IMR-90 (cell line): ENCODE measurements at regions not wholly inside any gene's neighbourhood (a gene's known extent, or its start where the extent isn't known, plus 50 kb on each side); places are given as distances from the start of the nearest gene placed in this dataset.

Source experiments
- ATAC-seq: fragments of 200-7000 bp; cut with Tn5 transposase; 2 replicates; pipeline ENCODE4 v1.9.1; 2020; ENCODE audit warnings: low read depth, mild to moderate bottlenecking, moderate library complexity
- BruUV-seq: library from RNA; stranded (reverse); fragments of 400-500 nt; replicated peaks from 2 replicates; lab custom pipeline; 2021; lab: Mats Ljungman, UMichigan
- CTCF ChIA-PET: fragments of 300-600 bp; formaldehyde crosslinking; extraction: SDS; loops from one replicate; lab custom pipeline; 2021; ENCODE audit warnings: antibody characterized with exemption; lab: Yijun Ruan, JAX
- POLR2A ChIA-PET: fragments of 300-600 bp; sonication (Branson Sonifier 250); formaldehyde crosslinking; loops from one replicate; lab custom pipeline; 2022; ENCODE audit warnings: antibody characterized with exemption; ENCODE audit not compliant: unreplicated experiment; lab: Charles Lee
- DNase-seq: peaks from one replicate; pipeline ENCODE4 v3.0.0; 2013
- H2AFZ ChIP-seq: replicated peaks from 2 replicates; pipeline ENCODE3; 2013; ENCODE audit warnings: low read length, mild to moderate bottlenecking; ENCODE audit not compliant: poor library complexity
- H2AK5ac ChIP-seq: 2 replicates; pipeline ENCODE4 v1.6.1; 2013; ENCODE audit warnings: low read depth, low read length, inconsistent platforms
- H2AK9ac ChIP-seq: replicated peaks from 2 replicates; pipeline ENCODE3; 2013; ENCODE audit warnings: mild to moderate bottlenecking, low read depth, low read length, moderate library complexity; ENCODE audit not compliant: poor library complexity
- H2BK120ac ChIP-seq: 2 replicates; pipeline ENCODE4 v1.6.1; 2013; ENCODE audit warnings: low read depth, low read length, inconsistent platforms
- H2BK15ac ChIP-seq: 3 replicates; pipeline ENCODE4 v1.6.1; 2013; ENCODE audit warnings: low read depth, low read length, inconsistent platforms
- H2BK20ac ChIP-seq: 2 replicates; pipeline ENCODE4 v1.6.1; 2013; ENCODE audit warnings: low read depth, mild to moderate bottlenecking, inconsistent platforms, low read length, moderate library complexity
- H2BK5ac ChIP-seq: 2 replicates; pipeline ENCODE4 v1.6.1; 2013; ENCODE audit warnings: mild to moderate bottlenecking, low read depth, low read length, inconsistent platforms; ENCODE audit not compliant: poor library complexity, severe bottlenecking
- H3K14ac ChIP-seq: replicated peaks from 2 replicates; pipeline ENCODE4 v1.6.1; 2013; ENCODE audit warnings: low read depth, low read length, inconsistent platforms
- H3K18ac ChIP-seq: 2 replicates; pipeline ENCODE4 v1.6.1; 2013; ENCODE audit warnings: low read depth, low read length, control low read depth
- H3K23ac ChIP-seq: 2 replicates; pipeline ENCODE4 v1.6.1; 2013; ENCODE audit warnings: low read depth, low read length, inconsistent platforms
- H3K27ac ChIP-seq: 2 replicates; pipeline ENCODE4 v1.5.1; 2013; ENCODE audit warnings: mild to moderate bottlenecking, control low read depth, low read length; ENCODE audit not compliant: insufficient read depth
- H3K27me3 ChIP-seq: 2 replicates; pipeline ENCODE4 v1.6.1; 2013; ENCODE audit warnings: low read length; ENCODE audit not compliant: control insufficient read depth, insufficient read depth
- H3K36me3 ChIP-seq: 2 replicates; pipeline ENCODE4 v1.6.1; 2013; ENCODE audit warnings: low read length, mixed read lengths; ENCODE audit not compliant: control insufficient read depth, insufficient read depth
- H3K4ac ChIP-seq: 2 replicates; pipeline ENCODE4 v1.6.1; 2013; ENCODE audit warnings: low read depth, low read length, inconsistent platforms
- H3K4me1 ChIP-seq: 2 replicates; pipeline ENCODE4 v1.6.1; 2013; ENCODE audit warnings: low read length, mixed read lengths; ENCODE audit not compliant: control insufficient read depth, insufficient read depth
- H3K4me2 ChIP-seq: 2 replicates; pipeline ENCODE4 v1.6.1; 2013; ENCODE audit warnings: low read depth, mild to moderate bottlenecking, control low read depth, low read length, moderate library complexity
- H3K4me3 ChIP-seq: 2 replicates; pipeline ENCODE4 v1.5.1; 2013; ENCODE audit warnings: low read depth, mild to moderate bottlenecking, control low read depth, low read length, moderate library complexity; ENCODE audit not compliant: insufficient read depth
- H3K56ac ChIP-seq: 2 replicates; pipeline ENCODE4 v1.6.1; 2013; ENCODE audit warnings: low read length, inconsistent platforms; ENCODE audit not compliant: insufficient read depth; ENCODE audit errors: extremely low read depth
- H3K79me1 ChIP-seq, 2 experiments: 2 replicates each; pipeline ENCODE4 v1.6.1; 2013; ENCODE audit warnings: low read length in 2 of 2, inconsistent platforms in 1 of 2, low read depth in 1 of 2
- H3K9ac ChIP-seq: 2 replicates; pipeline ENCODE4 v1.6.1; 2013; ENCODE audit warnings: low read depth, low read length, control low read depth
- H3K9me1 ChIP-seq: 2 replicates; pipeline ENCODE4 v1.6.1; 2013; ENCODE audit warnings: low read length, inconsistent platforms; ENCODE audit not compliant: insufficient read depth
- H3K9me3 ChIP-seq: 2 replicates; pipeline ENCODE4 v1.6.1; 2013; ENCODE audit warnings: low read length; ENCODE audit not compliant: control insufficient read depth, insufficient read depth
- H4K20me1 ChIP-seq: 2 replicates; pipeline ENCODE4 v1.6.1; 2013; ENCODE audit warnings: low read length, inconsistent platforms; ENCODE audit not compliant: insufficient read depth
- H4K5ac ChIP-seq: 2 replicates; pipeline ENCODE4 v1.6.1; 2013; ENCODE audit warnings: mild to moderate bottlenecking, low read depth, low read length, control low read depth
- H4K8ac ChIP-seq, 2 experiments: 2 replicates each; pipeline ENCODE4 v1.6.1; 2013; ENCODE audit warnings: low read depth in 2 of 2, low read length in 2 of 2, control low read depth in 1 of 2, inconsistent platforms in 1 of 2
- H4K91ac ChIP-seq: 2 replicates; pipeline ENCODE4 v1.6.1; 2013; ENCODE audit warnings: low read depth, low read length, inconsistent platforms; ENCODE audit not compliant: insufficient read depth
- MAFK ChIP-seq: IDR thresholded peaks from 2 replicates; pipeline ENCODE4 v1.6.1; 2012; ENCODE audit warnings: low read depth, low read length, improper control_type of control experiment
- NFE2L2 ChIP-seq: fragments of 150-350 bp; IDR thresholded peaks from 2 replicates; pipeline ENCODE4 v1.6.1; 2016; ENCODE audit warnings: low read depth, mild to moderate bottlenecking, low read length
- POLR2A ChIP-seq: IDR thresholded peaks from 2 replicates; pipeline ENCODE4 v1.6.1; 2012; ENCODE audit warnings: mild to moderate bottlenecking, low read depth, low read length
- RAD21 ChIP-seq: IDR thresholded peaks from 2 replicates; pipeline ENCODE4 v1.6.1; 2012; ENCODE audit warnings: low read length, improper control_type of control experiment
- WGBS, 2 experiments: methylation state at CpG; one replicate each; pipeline versions ENCODE4 v1.1.5 to v1.1.7; 2013; ENCODE audit warnings: missing lambda C conversion rate in 2 of 2; ENCODE audit not compliant: insufficient read length in 1 of 2; ENCODE audit errors: extremely low coverage in 2 of 2; 5-methylcytosine and 5-hydroxymethylcytosine counted together
- dilution Hi-C: fragments of 300-500 bp; cut with HindIII; formaldehyde crosslinking; loops from one replicate; pipeline ENCODE4 v1.14.3; 2018; ENCODE audit warnings: low sequenced_read_pairs; ENCODE audit not compliant: unreplicated experiment
- in situ Hi-C: fragments of 300-500 bp; cut with MboI; formaldehyde crosslinking; loops from 3 replicates; pipeline ENCODE4 v1.14.3; 2019; ENCODE audit warnings: low sequenced_read_pairs, inconsistent platforms, mixed read lengths
- intact Hi-C: fragments of 100-400 bp; cut with micrococcal nuclease; formaldehyde crosslinking; loops from 2 replicates; pipeline ENCODE4 v1.10.0; 2022

DNA sequence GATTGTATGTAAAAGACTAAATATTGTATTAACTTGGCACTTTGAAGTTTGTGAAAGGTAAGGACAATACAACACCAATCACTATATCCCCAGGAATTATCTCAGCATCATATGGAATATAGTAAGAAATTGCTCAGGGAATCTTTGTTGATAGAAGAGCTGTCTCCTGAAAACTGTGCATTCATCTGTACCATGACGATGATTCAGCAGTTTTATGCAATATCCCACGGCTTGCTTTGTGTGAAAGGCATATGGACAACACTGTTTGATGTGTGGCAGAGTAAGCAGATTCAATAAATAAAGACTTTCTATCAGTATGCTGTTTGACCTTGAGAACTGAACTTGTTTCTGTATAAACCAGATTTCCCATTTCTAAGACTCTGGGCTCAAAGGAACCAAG lies 147.5 kb upstream of the PLN start:
- Histone ChIP-seq H3K4me2 (no peak overlapping the region), H2AFZ (no peak overlapping the region), H2AK9ac (no peak overlapping the region), H4K8ac (no peak overlapping the region), H4K91ac (no peak overlapping the region), H3K36me3 (no peaks in the 10 kb centered on the region), H2BK20ac (no peak overlapping the region; the same call in 1 of the 2 replicates), H3K9ac (no peak overlapping the region), H2BK15ac (no peak overlapping the region), H3K27me3 (no peaks in the 10 kb centered on the region), H3K23ac (no peak overlapping the region), H4K5ac (no peak overlapping the region), H3K56ac (no peak overlapping the region), H3K14ac (no peak overlapping the region), H3K9me3 (no peaks in the 10 kb centered on the region), H3K9me1 (no peaks in the 10 kb centered on the region), H4K20me1 (no peaks in the 10 kb centered on the region), H2BK5ac (no peak overlapping the region), H3K4me1 (no peaks in the 10 kb centered on the region), H3K18ac (no peak overlapping the region), H3K27ac (no peak overlapping the region), H2AK5ac (no peak overlapping the region), H3K4me3 (no peak overlapping the region), H2BK120ac (no peak overlapping the region), H3K4ac (no peak overlapping the region), H3K79me1 (no peaks in the 10 kb centered on the region)
- dilution Hi-C loops (no loop called here), in situ Hi-C loops (no loop called here), intact Hi-C loops (no loop called here)
- CTCF ChIA-PET = no interaction called here
- TF ChIP-seq POLR2A (no peak), RAD21 (no peak), NFE2L2 (peak; percentile 91), MAFK (peak; percentile 86)
- peak; percentile 48 for ATAC-seq
- POLR2A ChIA-PET = no interaction called here
- BruUV-seq = no TSS peak
- DNase-seq = peak; percentile 27
- no CpG with 5 or more reads among the region's 2 CpGs for WGBS, 2 experiments
